Fibroblast of upper back skin (primary cell): ENCODE measurements at regions not wholly inside any gene's neighbourhood (a gene's known extent, or its start where the extent isn't known, plus 50 kb on each side); places are given as distances from the start of the nearest gene placed in this dataset.
A peak's percentile ranks its signal among the peaks of the same experiment; 100 is the strongest.

Source experiments
- DNase-seq: peaks from one replicate; pipeline ENCODE4 v3.0.0-alpha.2; 2013

DNA sequence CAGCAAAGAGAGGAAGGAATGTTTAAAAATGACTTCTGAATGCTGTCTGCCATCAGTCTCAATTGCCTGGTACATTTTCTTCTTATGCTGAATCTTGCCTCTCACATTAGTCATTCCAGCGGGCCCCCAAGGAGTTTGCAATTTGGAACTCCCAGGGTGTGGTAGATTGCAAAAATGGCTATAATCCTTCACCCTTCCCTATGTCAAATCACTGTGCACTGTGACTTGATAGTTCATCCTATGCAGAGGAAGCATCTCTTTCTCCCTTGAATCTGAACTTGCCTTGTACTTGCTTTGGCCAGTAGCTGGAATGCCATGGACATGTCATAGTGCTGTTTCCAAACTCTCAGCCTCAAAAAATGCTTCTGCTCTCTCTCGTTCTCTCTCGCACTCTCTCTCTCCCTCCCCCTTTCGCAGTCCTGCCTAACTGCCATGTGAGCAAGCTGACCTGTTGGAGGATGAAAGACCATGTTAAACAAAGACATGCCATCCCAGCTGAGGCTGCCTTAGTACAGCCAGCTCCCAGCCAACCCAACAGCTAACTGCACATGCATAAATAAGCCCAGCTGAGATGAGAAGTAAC, 284.0 kb upstream of the TLE4 start:
- peak; percentile 25 for DNase-seq

DNA sequence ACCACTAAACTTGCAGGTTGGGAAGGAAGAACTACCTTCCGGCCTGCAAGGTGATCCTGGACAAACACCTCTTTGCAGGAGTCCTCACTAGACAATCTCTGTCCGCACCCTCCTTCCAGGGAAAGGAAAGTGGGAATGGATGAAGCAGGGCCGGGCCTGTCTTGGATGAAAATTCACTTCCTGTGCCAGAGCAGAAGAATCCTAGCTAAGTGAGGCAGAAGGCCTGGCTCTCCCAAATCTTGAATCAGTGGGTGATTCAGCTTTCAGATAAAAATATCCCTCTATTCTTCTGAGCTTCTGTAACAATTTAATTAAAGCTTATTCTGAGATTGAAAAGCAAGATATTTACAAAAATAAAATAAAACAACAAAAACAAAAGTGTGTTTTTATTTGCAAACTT, 281.9 kb upstream of the TLE4 start:
- no peak for DNase-seq

DNA sequence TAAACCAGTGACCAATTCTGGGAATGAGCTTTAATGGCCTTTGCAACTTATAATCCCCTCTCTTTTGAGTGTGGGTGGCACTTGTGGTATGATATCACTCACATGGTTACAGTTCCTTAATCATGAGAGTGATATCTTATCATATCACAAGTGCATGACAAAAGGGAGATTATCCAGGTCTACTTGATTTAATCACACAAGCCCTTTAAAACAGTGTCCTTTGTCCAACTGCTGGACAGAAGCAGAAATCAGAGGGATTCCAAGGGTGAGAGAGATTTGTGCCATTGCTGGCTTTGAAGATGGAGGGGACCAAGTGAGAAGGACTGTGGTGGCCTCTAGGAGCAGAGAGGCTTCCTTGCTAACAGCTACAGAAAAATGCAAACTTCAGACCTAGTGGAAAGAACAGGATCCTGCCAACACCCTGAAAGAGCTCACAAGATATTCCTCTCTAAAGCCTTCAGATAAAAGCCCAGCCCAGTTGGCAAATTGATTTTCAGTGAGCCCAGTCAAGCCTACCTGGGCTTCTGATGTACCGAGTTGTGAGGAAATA, 279.0 kb upstream of the TLE4 start:
- no peak for DNase-seq

DNA sequence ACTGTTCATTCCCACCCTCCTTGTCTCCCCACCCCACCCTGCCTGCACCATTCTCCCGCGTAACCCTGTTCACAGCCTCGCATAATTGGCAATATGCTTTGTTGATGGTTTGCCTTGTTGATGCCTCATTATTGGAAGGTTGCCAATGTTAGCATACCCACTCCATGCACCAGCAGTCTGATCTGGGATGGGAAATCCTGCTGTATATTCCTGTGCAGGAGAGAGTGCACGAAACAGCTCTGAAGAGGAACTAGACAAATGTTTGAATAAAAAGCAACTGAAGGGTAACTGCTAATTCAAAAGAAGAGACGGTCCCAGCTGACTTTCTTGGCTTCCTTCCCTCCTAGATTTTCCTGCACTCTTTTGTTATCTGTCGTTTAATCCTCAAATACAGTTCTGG, 271.7 kb upstream of the TLE4 start:
- no peak for DNase-seq

DNA sequence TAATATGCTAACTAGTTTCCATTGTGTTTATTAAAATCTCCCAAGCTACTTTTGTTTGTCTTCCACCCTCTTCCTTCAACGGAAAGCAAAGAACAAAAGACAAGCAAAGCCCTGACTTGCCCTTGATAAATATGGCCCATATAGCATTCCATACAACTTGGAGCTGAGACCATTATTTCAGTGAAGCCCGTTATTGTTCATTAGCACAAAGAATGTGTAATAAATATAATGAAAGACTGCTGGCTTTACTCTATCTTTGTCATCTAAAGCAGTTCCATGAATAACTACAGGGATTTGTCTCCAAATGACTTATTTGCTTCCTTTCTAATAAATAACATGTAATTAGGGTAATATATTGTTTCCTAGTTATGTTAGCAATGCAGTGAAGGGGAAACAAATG, 270.7 kb upstream of the TLE4 start:
- no peak for DNase-seq

DNA sequence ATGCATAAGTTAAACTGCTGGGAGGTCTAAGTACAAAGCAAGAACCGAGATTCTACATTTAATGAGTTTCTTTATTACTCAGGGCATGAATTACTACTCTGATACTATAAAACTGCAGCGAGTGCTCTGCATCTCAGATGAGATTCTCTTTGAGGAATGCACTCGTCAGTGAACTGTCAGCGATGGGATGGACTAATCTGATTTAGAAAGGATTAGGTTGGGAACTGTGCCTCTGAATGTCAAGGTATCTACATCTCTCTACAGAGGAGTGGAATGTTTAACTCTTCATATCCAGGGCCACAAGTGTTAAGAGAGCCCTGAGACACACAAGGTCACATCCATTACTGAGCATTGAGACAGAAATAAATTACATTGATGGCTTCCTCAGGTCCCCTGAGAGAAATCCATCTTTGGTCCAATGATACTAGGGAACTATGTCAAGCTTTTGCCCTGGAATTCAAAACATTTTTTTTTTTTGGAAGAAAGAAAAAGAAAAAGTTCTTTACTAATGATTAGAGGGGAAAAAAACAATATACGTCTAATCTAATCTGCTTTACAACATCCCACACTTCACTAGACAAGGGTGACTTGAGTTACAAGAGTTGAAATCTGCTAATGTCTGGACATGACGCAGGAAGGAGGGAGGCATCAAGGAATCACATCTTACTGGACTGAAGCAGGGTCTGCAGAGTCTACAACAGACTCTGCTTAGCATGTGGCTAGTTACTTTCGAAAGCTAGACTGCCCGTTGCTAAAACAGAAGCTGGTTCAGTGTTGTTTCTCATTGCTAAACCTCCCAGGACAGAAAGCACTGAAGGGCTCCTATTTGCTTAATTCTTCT, 270.0 kb upstream of the TLE4 start:
- peak; percentile 65 for DNase-seq

DNA sequence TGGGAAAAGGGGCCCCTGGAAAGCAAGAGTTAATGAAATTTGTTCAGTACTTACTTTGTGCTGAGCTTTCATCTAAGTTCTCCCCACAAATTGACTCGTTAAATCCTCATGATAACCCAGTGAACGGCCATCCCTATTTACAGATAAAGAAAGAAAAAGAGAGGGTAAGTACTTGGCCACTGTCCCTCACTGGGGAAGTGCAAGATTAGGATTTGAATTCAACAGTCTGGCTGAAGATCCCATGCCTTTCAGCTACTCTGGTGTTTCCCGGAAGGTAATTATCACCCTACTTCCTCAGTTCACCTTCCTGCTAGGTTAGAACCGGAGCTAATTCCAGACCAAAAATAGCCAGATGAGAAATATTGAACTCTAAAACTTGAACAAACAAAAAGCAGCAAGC, 269.2 kb upstream of the TLE4 start:
- no peak for DNase-seq

DNA sequence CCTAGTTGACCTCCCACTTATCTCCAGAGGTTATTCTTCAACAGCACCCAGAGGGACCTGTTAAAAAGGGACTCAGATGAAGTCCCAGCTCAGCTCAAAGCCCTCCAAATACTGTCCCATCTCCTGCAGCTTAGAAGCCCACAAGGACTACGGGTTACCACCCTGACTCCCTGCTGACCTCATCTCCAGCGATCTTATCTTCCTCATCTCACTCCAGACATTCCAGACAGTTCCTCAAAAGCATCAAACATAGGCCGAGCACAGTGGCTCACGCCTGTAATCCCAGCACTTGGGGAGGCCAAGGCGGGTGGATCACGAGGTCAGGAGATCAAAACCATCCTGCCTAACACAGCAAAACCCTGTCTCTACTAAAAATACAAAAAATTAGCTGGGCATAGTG, 263.8 kb upstream of the TLE4 start:
- DNase-seq: no peak

DNA sequence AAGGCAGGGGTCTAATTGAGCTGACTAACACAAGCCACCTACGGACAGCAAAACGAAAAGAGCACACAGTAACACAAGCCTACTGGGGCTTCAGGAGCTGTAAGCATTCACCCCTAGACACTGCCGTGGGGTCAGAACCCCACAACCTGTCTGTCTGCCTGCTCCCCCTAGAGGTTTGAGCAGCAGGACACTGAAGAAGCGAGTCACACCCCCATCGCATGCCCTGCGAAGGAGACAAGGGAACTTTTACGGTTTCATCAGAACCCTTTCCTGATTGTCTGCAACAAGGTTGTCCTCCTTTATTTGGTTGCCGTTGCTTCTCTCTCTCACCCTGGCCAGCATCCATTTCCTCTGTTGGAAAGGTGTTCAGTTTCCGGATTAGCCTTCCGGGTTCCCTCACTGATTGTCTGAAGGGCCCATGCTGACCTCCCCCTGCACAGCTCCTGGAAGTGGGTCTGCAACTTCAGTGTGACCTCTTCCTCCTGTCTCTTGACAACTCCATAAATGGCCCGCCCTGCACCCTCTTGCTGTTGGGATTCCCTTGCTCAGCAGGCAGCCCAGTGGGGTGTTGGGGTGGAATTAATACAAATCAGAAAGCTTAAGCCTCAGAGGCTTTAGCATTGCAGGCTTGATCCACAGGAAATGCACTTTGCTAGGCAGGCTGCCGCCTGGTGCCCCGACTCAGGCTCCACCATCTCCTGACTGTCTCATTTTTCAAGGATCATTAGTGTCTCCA, 258.9 kb upstream of the TLE4 start:
- no peak for DNase-seq

DNA sequence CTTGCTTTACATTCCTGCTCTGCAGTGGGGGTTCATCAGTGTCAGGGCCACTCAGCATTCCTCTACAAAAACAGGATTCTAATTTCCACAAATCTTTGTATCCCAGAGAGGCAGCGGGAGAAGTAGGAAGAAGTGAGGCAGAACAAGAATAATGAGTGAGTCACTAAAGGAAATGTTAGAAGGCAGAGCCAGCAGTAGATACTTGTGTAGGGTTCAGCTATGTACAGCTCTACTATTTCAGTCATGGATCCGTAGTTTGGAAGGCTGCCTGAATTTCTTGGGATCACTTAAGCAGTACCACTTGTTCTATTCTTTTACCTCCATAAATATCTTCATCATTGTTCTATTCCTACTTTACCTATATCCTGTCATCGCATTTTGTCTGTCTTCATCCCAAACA, 246.3 kb upstream of the TLE4 start:
- DNase-seq: peak; percentile 61

DNA sequence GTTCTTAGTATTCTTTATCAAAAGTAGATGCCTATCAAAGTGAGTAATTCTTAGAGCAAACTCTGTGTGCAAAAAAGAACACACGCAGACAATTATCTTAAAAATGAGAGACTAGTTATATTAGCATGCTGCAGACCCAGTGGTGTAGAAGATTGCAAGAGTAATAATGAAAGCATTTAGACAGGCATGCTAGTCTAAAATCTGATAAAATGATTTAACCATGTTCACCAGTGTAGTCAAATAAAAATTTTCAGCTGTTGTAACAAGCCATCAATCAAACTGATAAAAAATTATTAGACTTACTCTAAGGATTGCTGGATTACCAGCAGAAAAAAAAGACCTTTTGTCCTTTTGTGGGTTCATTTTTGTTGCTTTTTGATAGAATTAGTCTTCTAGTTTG, 241.9 kb upstream of the TLE4 start:
- DNase-seq: peak; percentile 11

DNA sequence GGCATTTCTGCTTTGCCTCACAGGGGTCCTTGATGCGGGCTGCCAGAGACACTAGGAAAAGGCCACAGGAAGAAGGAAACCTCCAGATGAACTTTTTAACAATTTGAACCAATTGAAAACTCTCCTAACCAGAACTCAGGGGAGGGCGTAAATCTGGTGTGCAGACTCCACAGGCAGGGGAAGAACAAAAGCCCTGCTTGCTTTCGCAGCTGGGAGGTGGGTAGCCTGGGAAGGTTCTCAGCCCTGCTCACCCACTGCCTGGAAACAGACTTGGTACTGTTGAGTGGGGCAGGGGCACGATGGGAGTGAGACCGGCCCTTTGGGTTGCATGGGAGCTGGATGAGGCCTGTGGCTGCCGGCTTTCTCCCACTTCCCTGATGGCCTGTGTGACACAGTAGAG, 237.8 kb upstream of the TLE4 start:
- DNase-seq: no peak

DNA sequence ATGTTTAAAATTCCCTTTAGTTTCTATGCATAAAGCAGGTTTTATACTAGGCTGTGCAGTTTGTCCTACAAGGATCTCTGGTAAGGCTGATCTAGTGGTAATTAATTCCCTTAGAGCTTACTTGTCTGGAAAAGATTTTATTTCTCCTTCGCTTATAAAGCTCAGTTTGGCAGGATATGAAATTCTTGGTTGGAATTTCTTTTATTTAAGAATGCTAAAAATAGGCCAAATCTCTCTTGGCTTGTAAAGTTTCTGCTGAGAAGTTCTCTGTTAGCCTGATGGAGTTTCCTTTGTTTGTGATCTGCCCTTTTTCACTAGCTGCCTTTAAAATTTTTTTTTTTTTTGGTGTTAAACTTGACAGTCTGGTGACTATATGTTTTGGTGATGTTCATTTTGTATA, 237.1 kb upstream of the TLE4 start:
- peak; percentile 9 for DNase-seq

DNA sequence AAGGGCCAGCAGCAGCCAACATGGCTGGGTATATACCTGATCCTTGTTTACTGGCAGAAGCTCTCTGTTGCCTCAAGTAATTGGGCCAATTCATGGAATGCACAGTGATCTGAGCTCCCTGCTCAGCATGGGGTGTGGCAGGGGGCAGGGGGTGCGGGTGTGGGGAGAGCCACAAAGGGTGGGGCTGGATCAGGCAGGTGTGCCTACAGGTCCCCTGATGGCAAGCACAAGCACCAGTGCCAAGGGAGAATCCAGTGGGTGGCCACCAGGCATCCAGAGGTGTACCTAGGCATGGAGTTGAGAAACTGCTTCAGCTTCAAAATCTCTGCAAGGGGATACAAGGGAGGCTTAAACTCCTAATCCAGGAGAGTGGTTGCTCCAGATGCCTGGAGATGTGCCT, 235.8 kb upstream of the TLE4 start:
- no peak for DNase-seq

DNA sequence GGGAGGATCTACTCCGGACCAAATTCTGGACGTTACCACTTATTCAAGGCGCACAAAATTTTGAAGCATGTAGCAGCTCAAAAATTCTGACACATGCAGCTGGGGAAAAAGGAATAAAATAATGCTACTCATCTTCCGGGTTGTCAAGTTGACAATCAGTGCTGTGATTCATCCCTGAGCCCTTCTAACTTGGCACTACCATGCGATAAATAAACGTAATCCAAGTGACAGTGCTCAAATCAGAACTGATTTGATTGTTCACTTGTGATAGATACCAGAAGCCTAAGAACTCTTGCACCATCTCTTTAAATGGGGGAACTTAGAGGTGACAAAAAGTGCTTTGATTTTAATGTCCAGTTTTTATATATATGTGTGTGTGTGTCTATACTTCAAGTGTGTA, 230.2 kb upstream of the TLE4 start:
- no peak for DNase-seq

DNA sequence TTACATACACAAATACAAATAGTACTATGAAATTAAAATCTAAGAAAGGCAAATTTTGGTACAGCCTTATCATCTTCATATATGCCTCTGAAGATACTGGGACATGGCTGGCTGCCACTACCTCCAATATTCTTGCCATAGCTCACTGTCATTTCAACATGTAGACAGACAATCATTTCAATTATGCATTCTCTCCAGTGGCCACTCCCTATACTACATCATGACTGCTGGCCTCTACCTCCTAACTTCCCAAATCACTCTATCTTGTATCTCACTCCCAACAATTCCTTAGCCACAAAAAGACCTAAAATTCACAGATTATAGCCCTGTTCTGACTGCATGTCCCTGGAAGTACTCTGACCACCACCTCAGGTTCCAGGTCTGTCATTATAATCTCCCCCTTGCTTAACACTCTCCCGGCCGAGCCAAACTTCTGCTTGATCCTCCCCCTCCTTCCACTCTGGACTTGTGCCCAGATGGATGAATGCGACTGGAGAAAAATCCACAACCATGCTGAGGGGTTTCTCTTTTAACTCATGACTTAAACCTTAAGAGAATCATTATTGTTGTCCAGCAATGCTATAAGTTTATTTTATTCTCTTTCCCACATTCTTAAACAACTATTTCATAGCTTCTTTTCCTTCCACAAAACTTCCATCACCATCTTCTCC, 225.3 kb upstream of the TLE4 start:
- DNase-seq: peak; percentile 67

DNA sequence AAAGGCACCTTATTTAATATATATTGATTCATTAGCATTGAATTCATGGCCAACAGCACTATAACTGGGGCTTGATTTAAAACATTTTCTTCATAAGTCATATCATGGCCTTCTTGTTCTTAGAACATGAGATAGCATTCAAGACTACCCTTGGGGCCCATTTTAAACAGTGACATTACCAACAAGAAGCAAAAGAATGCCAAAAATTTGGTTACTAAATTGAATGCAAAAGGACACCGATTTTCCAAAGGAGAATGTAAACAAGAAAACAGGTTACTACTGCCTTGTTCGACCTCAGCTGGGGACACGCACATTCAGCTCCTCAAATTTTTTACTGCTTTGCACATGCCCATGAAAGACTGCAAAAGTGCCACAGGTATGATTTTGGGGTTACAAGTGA, 219.4 kb upstream of the TLE4 start:
- no peak for DNase-seq

DNA sequence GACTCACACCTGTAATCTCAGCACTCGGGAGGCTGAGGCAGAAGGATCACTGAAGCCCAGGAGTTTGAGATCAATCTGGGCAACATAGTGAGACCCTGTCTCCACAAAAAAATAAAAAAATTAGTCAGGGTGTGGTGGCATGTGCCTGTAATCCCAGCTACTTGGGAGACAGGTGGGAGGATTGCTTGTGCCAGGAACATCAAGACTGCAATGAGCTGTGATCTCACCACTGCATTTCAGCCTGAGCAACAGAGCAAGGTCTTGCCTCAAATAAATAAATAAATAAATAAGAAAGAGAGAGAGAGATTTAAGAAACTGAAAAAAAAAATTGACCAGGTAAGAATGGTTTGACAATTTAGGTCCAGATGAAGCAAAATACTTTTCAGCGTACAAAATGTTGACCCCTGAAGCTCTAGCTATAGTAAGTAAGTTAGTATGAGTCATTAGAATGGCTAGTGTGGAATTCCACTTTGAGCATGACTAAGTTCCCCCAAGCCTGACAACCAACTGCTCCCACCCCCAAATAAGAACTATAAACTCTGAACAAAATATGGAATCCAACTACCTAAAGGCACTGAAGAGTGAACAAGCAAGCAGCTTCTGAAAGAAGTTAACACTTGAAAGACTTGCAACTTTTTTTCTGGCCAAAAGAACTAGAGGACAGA, 217.8 kb upstream of the TLE4 start:
- DNase-seq: peak; percentile 83

DNA sequence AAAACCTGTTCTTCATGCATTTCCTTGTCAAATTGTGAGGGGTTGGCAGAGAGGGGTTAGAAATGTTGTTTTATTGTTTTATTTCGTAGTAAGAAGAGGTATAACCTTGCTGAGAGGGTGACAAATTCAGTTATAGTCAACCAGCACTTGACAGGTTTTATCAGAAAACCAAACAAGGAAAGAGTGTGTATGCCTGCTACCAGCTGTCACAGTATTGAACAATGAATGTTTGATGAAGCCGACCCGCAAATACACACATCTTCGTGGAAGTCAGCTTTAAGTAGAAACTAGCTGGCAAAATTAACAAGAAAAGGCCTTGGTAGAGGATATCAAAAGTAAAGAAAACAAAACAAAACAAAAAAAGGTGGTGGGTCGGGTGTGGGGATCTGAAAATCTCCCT, 214.6 kb upstream of the TLE4 start:
- no peak for DNase-seq

DNA sequence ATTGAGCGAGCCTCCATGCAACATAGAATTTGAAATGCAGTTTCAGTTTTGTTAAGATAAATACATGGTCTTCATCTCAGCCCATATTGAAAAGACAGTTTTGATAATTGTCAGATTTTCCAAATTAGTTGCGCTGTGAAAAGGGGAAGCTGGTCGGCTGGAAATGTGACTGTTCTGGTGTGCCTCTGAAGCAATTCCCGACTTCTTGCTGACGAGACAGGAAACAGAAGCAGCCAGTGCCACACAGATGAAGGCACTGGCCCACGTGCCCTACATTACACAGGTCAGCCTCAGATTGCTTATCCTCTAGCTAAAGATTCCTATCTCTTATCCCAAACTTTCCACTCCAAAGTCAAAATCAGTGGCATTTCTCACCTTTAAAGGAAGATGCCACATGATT, 214.1 kb upstream of the TLE4 start:
- no peak for DNase-seq

DNA sequence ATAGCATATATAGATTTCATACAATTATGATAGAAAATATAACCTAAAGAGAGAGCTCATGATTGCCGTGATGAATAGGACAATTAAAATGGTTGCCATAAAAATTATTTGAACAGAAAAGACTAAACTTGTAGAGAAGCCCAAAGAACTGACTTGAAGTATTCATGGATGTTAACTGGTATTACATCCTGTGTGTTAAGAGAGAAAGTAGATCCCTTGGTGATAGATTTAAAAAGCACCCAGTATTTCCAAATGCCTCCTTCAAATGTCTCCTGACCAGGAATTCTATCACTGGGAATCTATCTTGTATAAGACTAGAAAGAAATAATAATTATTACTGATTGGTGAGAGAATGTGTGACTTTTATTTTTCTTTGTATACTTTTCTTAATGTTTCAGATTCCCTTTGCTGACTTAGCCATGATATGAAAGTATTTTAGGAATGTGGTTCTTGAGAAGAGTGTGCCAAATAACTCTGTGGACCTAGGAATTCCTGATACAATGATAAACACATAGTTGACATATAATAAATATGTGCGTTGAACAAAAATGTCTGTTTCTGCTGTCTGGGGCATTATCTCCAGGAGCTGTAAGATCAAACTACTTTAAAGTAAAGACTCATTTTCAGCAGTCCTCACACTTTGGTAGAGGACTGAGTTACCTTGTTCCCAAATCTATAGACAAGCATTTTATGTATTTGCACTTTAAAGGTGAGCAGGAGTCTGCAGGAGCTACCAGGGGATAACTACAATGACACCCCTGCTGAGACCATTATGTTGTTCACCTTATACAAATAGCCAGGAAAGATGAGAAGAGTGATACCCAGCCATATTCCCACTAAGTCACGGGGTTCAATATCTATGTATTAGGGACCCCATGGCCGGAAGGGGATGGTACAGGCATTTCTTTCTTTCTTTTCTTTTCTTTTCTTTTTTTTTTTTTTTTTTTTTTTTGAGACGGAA, 211.1 kb upstream of the TLE4 start:
- DNase-seq: peak; percentile 82
